Jurkat, Clone E6-1 (cell line): ENCODE measurements at regions not wholly inside any gene's neighbourhood (a gene's known extent, or its start where the extent isn't known, plus 50 kb on each side); places are given as distances from the start of the nearest gene placed in this dataset.

Source experiments
- DNase-seq: peaks from one replicate; pipeline ENCODE4 v3.0.0-alpha.2; 2011; ENCODE audit warnings: low read depth, low spot score
- H3K4me3 ChIP-seq: 2 replicates; pipeline ENCODE4 v1.5.1; 2011; ENCODE audit warnings: mild to moderate bottlenecking, low read length, control low read depth, moderate library complexity

GRCh38 chr5:133756036-133756435 is 143.7 kb upstream of the FSTL4 start:
- no peak overlapping the region for H3K4me3 ChIP-seq
- DNase-seq = no peak

GRCh38 chr5:133754575-133755169 is 142.3 kb upstream of the FSTL4 start:
- no peak overlapping the region for H3K4me3 ChIP-seq
- DNase-seq = no peak

GRCh38 chr5:133753856-133754255 is 141.5 kb upstream of the FSTL4 start:
- DNase-seq = no peak
- no peak overlapping the region for H3K4me3 ChIP-seq

GRCh38 chr5:133751846-133752245 is 139.5 kb upstream of the FSTL4 start:
- H3K4me3 ChIP-seq = no peak overlapping the region
- DNase-seq = no peak

GRCh38 chr5:133751421-133751820 is 139.1 kb upstream of the FSTL4 start:
- no peak overlapping the region for H3K4me3 ChIP-seq
- no peak for DNase-seq

GRCh38 chr5:133750856-133751255 is 138.5 kb upstream of the FSTL4 start:
- no peak for DNase-seq
- no peak overlapping the region for H3K4me3 ChIP-seq

GRCh38 chr5:133750356-133750755 is 138.0 kb upstream of the FSTL4 start:
- H3K4me3 ChIP-seq = no peak overlapping the region
- DNase-seq = no peak

- no peak for DNase-seq
- no peak overlapping the region for H3K4me3 ChIP-seq
These were observed 137.1 kb upstream of the FSTL4 start for GRCh38 chr5:133749331-133749985.

GRCh38 chr5:133746834-133747233 is 134.5 kb upstream of the FSTL4 start:
- no peak for DNase-seq
- no peak overlapping the region for H3K4me3 ChIP-seq

GRCh38 chr5:133744960-133745308 is 132.6 kb upstream of the FSTL4 start:
- no peak overlapping the region for H3K4me3 ChIP-seq
- no peak for DNase-seq

GRCh38 chr5:133744051-133744959 is 132.0 kb upstream of the FSTL4 start:
- DNase-seq = no peak
- no peak overlapping the region for H3K4me3 ChIP-seq

GRCh38 chr5:133742431-133742988 is 130.2 kb upstream of the FSTL4 start:
- no peak for DNase-seq
- no peak overlapping the region for H3K4me3 ChIP-seq

- H3K4me3 ChIP-seq = no peak overlapping the region
- no peak for DNase-seq
These were observed 129.5 kb upstream of the FSTL4 start for GRCh38 chr5:133741818-133742355.

- no peak for DNase-seq
- H3K4me3 ChIP-seq = no peak overlapping the region
These were observed 129.1 kb upstream of the FSTL4 start for GRCh38 chr5:133741396-133741795.

GRCh38 chr5:133739181-133739780 is 126.9 kb upstream of the FSTL4 start:
- H3K4me3 ChIP-seq = no peak overlapping the region
- no peak for DNase-seq

GRCh38 chr5:133738271-133738670 is 125.9 kb upstream of the FSTL4 start:
- DNase-seq = no peak
- no peak overlapping the region for H3K4me3 ChIP-seq

- no peak overlapping the region for H3K4me3 ChIP-seq
- DNase-seq = no peak
These were observed 124.2 kb upstream of the FSTL4 start for GRCh38 chr5:133736512-133736911.

- no peak overlapping the region for H3K4me3 ChIP-seq
- no peak for DNase-seq
These were observed 123.0 kb upstream of the FSTL4 start for GRCh38 chr5:133735346-133735745.

GRCh38 chr5:133734916-133735315 is 122.6 kb upstream of the FSTL4 start:
- DNase-seq = no peak
- no peak overlapping the region for H3K4me3 ChIP-seq
